Prostate gland (tissue), 2 donors: ENCODE measurements at regions not wholly inside any gene's neighbourhood (a gene's known extent, or its start where the extent isn't known, plus 50 kb on each side); places are given as distances from the start of the nearest gene placed in this dataset.

Source experiments
- POLR2A ChIP-seq: fragments of 450-650 bp; IDR thresholded peaks from one replicate; pipeline ENCODE4 v1.6.1; 2016; ENCODE audit warnings: antibody characterized with exemption, mild to moderate bottlenecking
- POLR2AphosphoS5 ChIP-seq: sonication (generic); formaldehyde crosslinking; IDR thresholded peaks from one replicate; pipeline ENCODE4 v1.6.1; 2017; ENCODE audit warnings: antibody characterized with exemption
- TF ChIP-seq, protein P1 (sequence below), 4 experiments: fragments of 200-600 bp in 2 of 4; fragments of 450-650 bp in 2 of 4; sonication (generic) in 2 of 4; IDR thresholded peaks; 1 replicate in 3 of 4; 2 replicates in 1 of 4; pipeline ENCODE4 v1.5.1; 2016 to 2019; ENCODE audit warnings: antibody characterized with exemption in 4 of 4, mild to moderate bottlenecking in 2 of 4, moderate library complexity in 2 of 4

DNA sequence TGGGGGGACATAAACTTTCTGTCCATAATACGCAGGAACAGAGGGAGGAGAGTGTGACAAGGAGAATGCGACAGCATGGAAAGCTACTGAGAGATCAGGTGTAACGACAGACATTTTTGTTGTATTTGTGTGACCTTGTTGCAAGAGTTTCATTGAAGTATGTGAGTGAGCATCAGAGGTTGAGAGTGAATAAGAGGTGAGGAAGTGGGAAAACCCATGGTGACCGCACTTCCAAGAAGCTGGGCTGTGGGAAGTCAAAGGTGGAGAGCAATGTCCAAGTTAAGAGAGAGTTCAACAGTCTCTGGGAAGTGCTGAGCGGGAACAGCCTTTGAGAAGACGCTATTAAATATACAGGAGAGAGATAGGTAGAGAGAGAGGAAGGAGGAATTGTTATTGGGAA lies 76.4 kb upstream of the PGRMC2 start:
- TF ChIP-seq, protein P1, sequence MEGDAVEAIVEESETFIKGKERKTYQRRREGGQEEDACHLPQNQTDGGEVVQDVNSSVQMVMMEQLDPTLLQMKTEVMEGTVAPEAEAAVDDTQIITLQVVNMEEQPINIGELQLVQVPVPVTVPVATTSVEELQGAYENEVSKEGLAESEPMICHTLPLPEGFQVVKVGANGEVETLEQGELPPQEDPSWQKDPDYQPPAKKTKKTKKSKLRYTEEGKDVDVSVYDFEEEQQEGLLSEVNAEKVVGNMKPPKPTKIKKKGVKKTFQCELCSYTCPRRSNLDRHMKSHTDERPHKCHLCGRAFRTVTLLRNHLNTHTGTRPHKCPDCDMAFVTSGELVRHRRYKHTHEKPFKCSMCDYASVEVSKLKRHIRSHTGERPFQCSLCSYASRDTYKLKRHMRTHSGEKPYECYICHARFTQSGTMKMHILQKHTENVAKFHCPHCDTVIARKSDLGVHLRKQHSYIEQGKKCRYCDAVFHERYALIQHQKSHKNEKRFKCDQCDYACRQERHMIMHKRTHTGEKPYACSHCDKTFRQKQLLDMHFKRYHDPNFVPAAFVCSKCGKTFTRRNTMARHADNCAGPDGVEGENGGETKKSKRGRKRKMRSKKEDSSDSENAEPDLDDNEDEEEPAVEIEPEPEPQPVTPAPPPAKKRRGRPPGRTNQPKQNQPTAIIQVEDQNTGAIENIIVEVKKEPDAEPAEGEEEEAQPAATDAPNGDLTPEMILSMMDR (IDR thresholded peaks at IDR 0.05): no peak
- TF ChIP-seq POLR2A (no peak), POLR2AphosphoS5 (no peak)
